ENCODE measurements at regions not wholly inside any gene's neighbourhood (a gene's known extent, or its start where the extent isn't known, plus 50 kb on each side); places are given as distances from the start of the nearest gene placed in this dataset.

DNA sequence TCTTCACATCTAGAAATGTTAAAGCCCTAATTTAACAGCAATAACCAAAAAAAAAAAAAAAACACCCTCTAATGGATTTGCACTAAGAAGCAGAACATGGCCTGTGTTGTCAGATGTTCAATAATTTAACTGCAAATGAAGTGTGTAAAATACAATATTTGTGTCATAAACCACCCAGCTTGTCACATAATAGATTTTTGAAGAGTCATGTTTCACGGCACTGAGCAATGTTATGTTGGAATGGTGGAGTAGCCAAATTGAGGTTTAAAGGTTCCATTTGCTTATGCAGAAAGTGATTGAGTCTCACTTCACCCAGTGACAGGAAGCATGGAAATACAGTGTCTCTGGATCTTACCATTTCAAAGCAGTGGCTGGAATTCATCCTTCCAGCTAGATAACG lies 173.2 kb upstream of the XYLT1 start:
- Histone ChIP-seq H3K4me3 (ENCODE audit: low read length) (no peak overlapping the region), H3K9me3 (ENCODE audit: control insufficient read depth, insufficient read depth, low read length) (no peaks in the 10 kb centered on the region), H3K27me3 (ENCODE audit: control insufficient read depth, low read length) (no peaks in the 10 kb centered on the region), H3K79me2 (ENCODE audit: control insufficient read depth, low read length) (no peaks in the 10 kb centered on the region), H3F3A (ENCODE audit: control insufficient read depth, insufficient read depth) (no peaks in the 10 kb centered on the region), H3K4me1 (ENCODE audit: control insufficient read depth, low read length) (no peaks in the 10 kb centered on the region), H4K20me1 (ENCODE audit: control insufficient read depth, insufficient read depth, low read depth, low read length) (no peaks in the 10 kb centered on the region), H3K27ac (ENCODE audit: low read depth, low read length) (no peak overlapping the region), H3K9me2 (replicated peaks; ENCODE audit: control insufficient read depth, low read length) (no peaks in the 10 kb centered on the region), H3K4me2 (ENCODE audit: low read length) (no peak overlapping the region), H3K36me3 (ENCODE audit: control insufficient read depth, low read length) (no peaks in the 10 kb centered on the region)
- TF ChIP-seq CTCF (IDR thresholded peaks at IDR 0.05; ENCODE audit: low read depth, low read length, poor library complexity, severe bottlenecking) (no peak), EZH2phosphoT487 (IDR thresholded peaks at IDR 0.05; ENCODE audit: borderline replicate concordance, low read length) (no peak)

DNA sequence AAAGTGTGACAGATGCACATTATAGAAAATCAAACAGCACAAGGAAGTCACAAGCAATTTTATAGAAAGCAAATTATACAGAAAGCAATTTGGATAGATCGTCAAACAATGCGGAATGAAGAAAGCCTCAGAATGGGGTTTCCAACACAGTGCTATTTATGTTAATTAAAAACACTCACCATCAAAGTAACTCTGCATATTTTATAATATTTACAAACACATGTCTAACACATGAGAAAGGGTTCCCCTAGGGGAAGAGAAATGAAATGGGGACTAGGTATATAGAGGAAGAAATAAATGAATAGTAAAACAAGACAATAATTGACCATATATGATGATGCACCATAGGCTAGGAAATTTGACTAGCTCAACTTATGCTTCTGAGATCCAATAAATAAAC lies 171.2 kb upstream of the XYLT1 start:
- Histone ChIP-seq H4K20me1 (ENCODE audit: control insufficient read depth, insufficient read depth, low read depth, low read length) (no peaks in the 10 kb centered on the region), H3K4me1 (ENCODE audit: control insufficient read depth, low read length) (no peaks in the 10 kb centered on the region), H3F3A (ENCODE audit: control insufficient read depth, insufficient read depth) (no peaks in the 10 kb centered on the region), H3K79me2 (ENCODE audit: control insufficient read depth, low read length) (no peaks in the 10 kb centered on the region), H3K36me3 (ENCODE audit: control insufficient read depth, low read length) (no peaks in the 10 kb centered on the region), H3K9me3 (ENCODE audit: control insufficient read depth, insufficient read depth, low read length) (no peaks in the 10 kb centered on the region), H3K27ac (ENCODE audit: low read depth, low read length) (no peak overlapping the region), H3K4me2 (ENCODE audit: low read length) (no peak overlapping the region), H3K27me3 (ENCODE audit: control insufficient read depth, low read length) (no peaks in the 10 kb centered on the region), H3K4me3 (ENCODE audit: low read length) (no peak overlapping the region), H3K9me2 (replicated peaks; ENCODE audit: control insufficient read depth, low read length) (no peaks in the 10 kb centered on the region)
- TF ChIP-seq CTCF (IDR thresholded peaks at IDR 0.05; ENCODE audit: low read depth, low read length, poor library complexity, severe bottlenecking), result no peak
- TF ChIP-seq EZH2phosphoT487 (IDR thresholded peaks at IDR 0.05; ENCODE audit: borderline replicate concordance, low read length), result no peak

DNA sequence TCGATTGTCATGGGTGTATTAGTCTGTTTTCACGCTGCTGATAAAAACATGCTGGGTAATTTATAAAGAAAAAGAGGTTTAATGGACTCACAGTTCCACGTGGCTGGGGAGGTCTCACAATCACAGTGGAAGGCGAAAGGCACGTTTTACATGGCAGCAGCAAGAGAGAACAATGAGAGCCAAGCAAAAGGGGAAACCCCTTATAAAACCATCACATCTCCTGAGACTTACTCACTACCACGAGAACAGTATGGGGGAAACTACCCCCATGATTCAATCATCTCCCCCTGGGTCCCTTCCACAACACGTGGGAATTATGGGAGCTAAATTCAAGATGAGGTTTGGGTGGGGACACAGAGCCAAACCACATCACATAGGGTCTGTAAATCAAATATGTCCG lies 167.4 kb upstream of the XYLT1 start:
- Histone ChIP-seq H3K79me2 (ENCODE audit: control insufficient read depth, low read length) (no peaks in the 10 kb centered on the region), H3K27ac (ENCODE audit: low read depth, low read length) (no peak overlapping the region), H3K4me3 (ENCODE audit: low read length) (no peak overlapping the region), H3K4me2 (ENCODE audit: low read length) (no peak overlapping the region), H3F3A (ENCODE audit: control insufficient read depth, insufficient read depth) (no peaks in the 10 kb centered on the region), H3K27me3 (ENCODE audit: control insufficient read depth, low read length) (no peaks in the 10 kb centered on the region), H3K9me3 (ENCODE audit: control insufficient read depth, insufficient read depth, low read length) (no peaks in the 10 kb centered on the region), H3K36me3 (ENCODE audit: control insufficient read depth, low read length) (no peaks in the 10 kb centered on the region), H3K4me1 (ENCODE audit: control insufficient read depth, low read length) (no peaks in the 10 kb centered on the region), H4K20me1 (ENCODE audit: control insufficient read depth, insufficient read depth, low read depth, low read length) (no peaks in the 10 kb centered on the region), H3K9me2 (replicated peaks; ENCODE audit: control insufficient read depth, low read length) (no peaks in the 10 kb centered on the region)
- TF ChIP-seq CTCF (IDR thresholded peaks at IDR 0.05; ENCODE audit: low read depth, low read length, poor library complexity, severe bottlenecking) (no peak), EZH2phosphoT487 (IDR thresholded peaks at IDR 0.05; ENCODE audit: borderline replicate concordance, low read length) (no peak)

DNA sequence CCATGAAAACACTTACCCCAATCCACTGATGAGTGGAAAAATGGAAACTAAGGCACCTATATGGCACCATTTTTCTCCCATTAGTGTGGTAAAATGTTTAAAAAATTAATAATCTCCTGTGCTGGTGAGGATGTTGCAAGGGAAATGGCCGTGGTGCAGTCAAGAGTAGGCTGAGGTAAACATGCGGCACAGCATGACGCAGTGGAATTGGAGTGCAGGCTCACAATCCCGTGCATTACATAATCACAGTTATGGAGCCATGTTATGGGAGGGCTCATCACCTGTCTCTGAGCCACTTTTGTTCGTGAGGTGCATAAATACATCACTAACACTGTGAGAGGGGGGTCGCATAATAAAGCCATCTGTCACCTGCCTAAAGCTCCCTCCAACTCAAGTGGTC lies 164.4 kb upstream of the XYLT1 start:
- Histone ChIP-seq H4K20me1 (ENCODE audit: control insufficient read depth, insufficient read depth, low read depth, low read length) (no peaks in the 10 kb centered on the region), H3K4me1 (ENCODE audit: control insufficient read depth, low read length) (no peaks in the 10 kb centered on the region), H3K79me2 (ENCODE audit: control insufficient read depth, low read length) (no peaks in the 10 kb centered on the region), H3K9me3 (ENCODE audit: control insufficient read depth, insufficient read depth, low read length) (no peaks in the 10 kb centered on the region), H3K4me3 (ENCODE audit: low read length) (no peak overlapping the region), H3K4me2 (ENCODE audit: low read length) (no peak overlapping the region), H3K36me3 (ENCODE audit: control insufficient read depth, low read length) (no peaks in the 10 kb centered on the region), H3K27ac (ENCODE audit: low read depth, low read length) (no peak overlapping the region), H3K9me2 (replicated peaks; ENCODE audit: control insufficient read depth, low read length) (no peaks in the 10 kb centered on the region), H3K27me3 (ENCODE audit: control insufficient read depth, low read length) (no peaks in the 10 kb centered on the region), H3F3A (ENCODE audit: control insufficient read depth, insufficient read depth) (no peaks in the 10 kb centered on the region)
- TF ChIP-seq EZH2phosphoT487 (IDR thresholded peaks at IDR 0.05; ENCODE audit: borderline replicate concordance, low read length), result no peak
- no peak for TF ChIP-seq CTCF (IDR thresholded peaks at IDR 0.05; ENCODE audit: low read depth, low read length, poor library complexity, severe bottlenecking)
